GM12891 (cell line): ENCODE measurements at regions not wholly inside any gene's neighbourhood (a gene's known extent, or its start where the extent isn't known, plus 50 kb on each side); places are given as distances from the start of the nearest gene placed in this dataset.

Source experiments
- DNase-seq: peaks from one replicate; pipeline ENCODE4 v3.0.0; 2011; ENCODE audit warnings: low spot score; ENCODE audit not compliant: insufficient read length
- FAIRE-seq: peaks from 2 replicates; lab custom pipeline; 2011; peaks lifted over from hg19 to GRCh38; lab: Jason Lieb, UNC
- PAX5 ChIP-seq: IDR thresholded peaks from 2 replicates; pipeline ENCODE4 v1.6.1; 2011; ENCODE audit warnings: low read length, moderate library complexity, mild to moderate bottlenecking; ENCODE audit not compliant: insufficient read depth, severe bottlenecking
- POLR2A ChIP-seq: IDR thresholded peaks from 2 replicates; pipeline ENCODE4 v1.6.1; 2011; ENCODE audit warnings: low read depth, low read length, control low read depth
- POLR2AphosphoS5 ChIP-seq: IDR thresholded peaks from 2 replicates; pipeline ENCODE4 v1.6.1; 2011; ENCODE audit warnings: low read depth, low read length, control low read depth
- POU2F2 ChIP-seq: IDR thresholded peaks from 2 replicates; pipeline ENCODE4 v1.6.1; 2011; ENCODE audit warnings: low read depth, mild to moderate bottlenecking, control low read depth, low read length, moderate library complexity
- SPI1 ChIP-seq: IDR thresholded peaks from 2 replicates; pipeline ENCODE4 v1.6.1; 2011; ENCODE audit warnings: low read depth, low read length, control low read depth
- TAF1 ChIP-seq: IDR thresholded peaks from 2 replicates; pipeline ENCODE4 v1.6.1; 2011; ENCODE audit warnings: low read depth, low read length, control low read depth

- DNase-seq (no peak), FAIRE-seq (no peak)
- TF ChIP-seq POU2F2 (no peak), PAX5 (no peak), POLR2AphosphoS5 (no peak), POLR2A (no peak), SPI1 (no peak), TAF1 (no peak)
Measured at GRCh38 chr5:66348387-66349125, 204.5 kb downstream of the SREK1 start.

GRCh38 chr5:66351813-66352212 is 207.7 kb downstream of the SREK1 start:
- TF ChIP-seq TAF1 (no peak), SPI1 (no peak), POLR2AphosphoS5 (no peak), POU2F2 (no peak), POLR2A (no peak), PAX5 (no peak)
- DNase-seq (no peak), FAIRE-seq (no peak)

- DNase-seq (no peak), FAIRE-seq (no peak)
- TF ChIP-seq POLR2AphosphoS5 (no peak), TAF1 (no peak), SPI1 (no peak), POLR2A (no peak), POU2F2 (no peak), PAX5 (no peak)
Measured at GRCh38 chr5:66353186-66353585, 209.1 kb downstream of the SREK1 start.

- DNase-seq (no peak), FAIRE-seq (no peak)
- TF ChIP-seq TAF1 = no peak
- TF ChIP-seq POLR2AphosphoS5 = no peak
- no peak for TF ChIP-seq POU2F2
- no peak for TF ChIP-seq PAX5
- TF ChIP-seq SPI1 = no peak
- no peak for TF ChIP-seq POLR2A
Measured at GRCh38 chr5:66354422-66354821, 210.3 kb downstream of the SREK1 start.

GRCh38 chr5:66356011-66356565 is 212.0 kb downstream of the SREK1 start:
- no peak for DNase-seq
- TF ChIP-seq POU2F2 = no peak
- TF ChIP-seq POLR2AphosphoS5 = no peak
- TF ChIP-seq PAX5 = no peak
- no peak for TF ChIP-seq TAF1
- TF ChIP-seq SPI1 = no peak
- TF ChIP-seq POLR2A = no peak
- FAIRE-seq = no peak

GRCh38 chr5:66358741-66359140 is 214.6 kb downstream of the SREK1 start:
- DNase-seq (no peak), FAIRE-seq (no peak)
- TF ChIP-seq POU2F2 = no peak
- no peak for TF ChIP-seq TAF1
- no peak for TF ChIP-seq POLR2AphosphoS5
- no peak for TF ChIP-seq POLR2A
- TF ChIP-seq PAX5 = no peak
- TF ChIP-seq SPI1 = no peak

- TF ChIP-seq POLR2AphosphoS5 (no peak), PAX5 (no peak), POLR2A (no peak), TAF1 (no peak), POU2F2 (no peak), SPI1 (no peak)
- FAIRE-seq (no peak), DNase-seq (no peak)
Measured at GRCh38 chr5:66361070-66361469, 217.0 kb downstream of the SREK1 start.

GRCh38 chr5:66362046-66362445 is 217.9 kb downstream of the SREK1 start:
- DNase-seq (no peak), FAIRE-seq (no peak)
- TF ChIP-seq TAF1 = no peak
- TF ChIP-seq POLR2AphosphoS5 = no peak
- no peak for TF ChIP-seq SPI1
- TF ChIP-seq PAX5 = no peak
- TF ChIP-seq POU2F2 = no peak
- no peak for TF ChIP-seq POLR2A

GRCh38 chr5:66362687-66363086 is 218.6 kb downstream of the SREK1 start:
- TF ChIP-seq TAF1 = no peak
- no peak for TF ChIP-seq POLR2AphosphoS5
- TF ChIP-seq POU2F2 = no peak
- no peak for TF ChIP-seq SPI1
- no peak for TF ChIP-seq PAX5
- no peak for TF ChIP-seq POLR2A
- no peak for DNase-seq
- FAIRE-seq = no peak
